ENCODE measurements at regions not wholly inside any gene's neighbourhood (a gene's known extent, or its start where the extent isn't known, plus 50 kb on each side); places are given as distances from the start of the nearest gene placed in this dataset.

GRCh38 chr2:199195927-199196502 lies 261.7 kb downstream of the SATB2 start:
- TF ChIP-seq CTCF (IDR thresholded peaks at IDR 0.05) (no peak), ATF2 (CRISPR knock-in tag; IDR thresholded peaks at IDR 0.05; ENCODE audit: borderline replicate concordance, low read depth) (no peak), ATF3 (CRISPR knock-in tag; conservative IDR thresholded peaks at IDR 0.05) (no peak), ETV6 (CRISPR knock-in tag; IDR thresholded peaks at IDR 0.05) (no peak), MLX (CRISPR knock-in tag; IDR thresholded peaks at IDR 0.05) (no peak), USF2 (CRISPR knock-in tag; IDR thresholded peaks at IDR 0.05) (no peak), TEAD4 (CRISPR knock-in tag; IDR thresholded peaks at IDR 0.05) (no peak), ZNF121 (CRISPR knock-in tag; IDR thresholded peaks at IDR 0.05) (no peak)

Measured in WTC11 (cell line).